HFF-Myc (cell line): ENCODE measurements at regions not wholly inside any gene's neighbourhood (a gene's known extent, or its start where the extent isn't known, plus 50 kb on each side); places are given as distances from the start of the nearest gene placed in this dataset.

ENCODE experiments used
- DNase-seq: peaks from one replicate; pipeline ENCODE4 v3.0.0-alpha.2; 2011; ENCODE audit warnings: low read depth; ENCODE audit errors: extremely low read depth
- H3K4me3 ChIP-seq: replicated peaks from 2 replicates; pipeline ENCODE4 v1.5.1; 2011; ENCODE audit warnings: low read depth, mild to moderate bottlenecking, control low read depth, low read length
- TF ChIP-seq, protein P1 (sequence below): IDR thresholded peaks from 2 replicates; pipeline ENCODE4 v1.5.1; 2012; ENCODE audit warnings: mild to moderate bottlenecking, low read depth, low read length, control low read depth; ENCODE audit errors: missing control alignments

DNA sequence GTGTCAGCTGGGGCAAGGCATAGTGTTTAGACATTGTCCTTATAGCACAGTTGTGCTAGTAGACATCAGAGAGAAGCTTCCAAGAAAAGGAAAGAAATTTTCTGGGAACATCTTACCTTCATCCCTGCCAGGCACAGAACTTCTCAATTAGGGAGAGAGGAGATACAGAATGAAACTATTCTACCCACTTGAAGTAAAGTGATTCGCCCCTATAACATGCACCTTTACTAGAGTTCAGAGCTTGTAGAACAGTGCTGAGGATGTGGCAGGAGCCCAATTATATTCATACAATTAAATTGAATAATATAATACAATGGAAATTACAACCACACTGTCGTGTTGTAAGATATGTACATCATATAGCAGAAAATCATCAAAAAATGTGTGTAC lies 1063.9 kb upstream of the CITED2 start:
- H3K4me3 ChIP-seq, result no peak overlapping the region
- DNase-seq, result no peak
- TF ChIP-seq, protein P1, sequence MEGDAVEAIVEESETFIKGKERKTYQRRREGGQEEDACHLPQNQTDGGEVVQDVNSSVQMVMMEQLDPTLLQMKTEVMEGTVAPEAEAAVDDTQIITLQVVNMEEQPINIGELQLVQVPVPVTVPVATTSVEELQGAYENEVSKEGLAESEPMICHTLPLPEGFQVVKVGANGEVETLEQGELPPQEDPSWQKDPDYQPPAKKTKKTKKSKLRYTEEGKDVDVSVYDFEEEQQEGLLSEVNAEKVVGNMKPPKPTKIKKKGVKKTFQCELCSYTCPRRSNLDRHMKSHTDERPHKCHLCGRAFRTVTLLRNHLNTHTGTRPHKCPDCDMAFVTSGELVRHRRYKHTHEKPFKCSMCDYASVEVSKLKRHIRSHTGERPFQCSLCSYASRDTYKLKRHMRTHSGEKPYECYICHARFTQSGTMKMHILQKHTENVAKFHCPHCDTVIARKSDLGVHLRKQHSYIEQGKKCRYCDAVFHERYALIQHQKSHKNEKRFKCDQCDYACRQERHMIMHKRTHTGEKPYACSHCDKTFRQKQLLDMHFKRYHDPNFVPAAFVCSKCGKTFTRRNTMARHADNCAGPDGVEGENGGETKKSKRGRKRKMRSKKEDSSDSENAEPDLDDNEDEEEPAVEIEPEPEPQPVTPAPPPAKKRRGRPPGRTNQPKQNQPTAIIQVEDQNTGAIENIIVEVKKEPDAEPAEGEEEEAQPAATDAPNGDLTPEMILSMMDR, result no peak

DNA sequence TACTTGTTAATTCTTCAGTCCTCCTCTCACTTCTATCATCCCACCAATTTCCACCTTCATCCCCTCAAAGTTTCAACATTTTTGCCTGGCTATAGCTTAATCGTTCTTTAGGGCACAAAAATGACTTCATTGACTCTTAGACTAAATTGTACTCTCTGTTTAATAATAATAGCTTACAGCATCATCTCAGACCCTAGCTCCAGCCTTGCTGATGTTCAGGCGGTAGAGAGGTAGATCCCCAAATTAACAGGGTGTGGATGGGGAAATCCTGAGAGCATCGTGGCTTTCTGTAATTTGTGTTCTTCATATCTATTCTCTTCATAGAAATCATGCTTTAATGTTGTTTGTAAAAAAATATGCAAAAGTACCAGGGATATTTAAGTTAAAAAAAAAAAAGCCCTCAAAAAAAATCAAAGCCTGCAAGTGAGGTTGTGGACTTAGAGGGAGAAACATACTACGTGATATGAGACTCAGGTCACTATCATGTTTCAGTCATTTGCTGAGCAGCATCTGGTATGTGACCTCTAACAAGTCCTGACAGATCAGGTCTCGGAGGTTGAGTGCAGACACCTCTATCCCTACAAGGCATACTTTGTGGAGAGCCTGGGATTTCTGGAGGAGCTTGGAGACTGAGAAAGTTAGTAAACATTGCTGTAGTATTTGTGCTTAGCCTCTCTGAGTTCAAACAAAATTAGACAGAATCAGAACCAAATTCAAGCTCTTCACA lies 1063.3 kb upstream of the CITED2 start:
- TF ChIP-seq, protein P1, result no peak
- H3K4me3 ChIP-seq, result no peak overlapping the region
- DNase-seq, result no peak

DNA sequence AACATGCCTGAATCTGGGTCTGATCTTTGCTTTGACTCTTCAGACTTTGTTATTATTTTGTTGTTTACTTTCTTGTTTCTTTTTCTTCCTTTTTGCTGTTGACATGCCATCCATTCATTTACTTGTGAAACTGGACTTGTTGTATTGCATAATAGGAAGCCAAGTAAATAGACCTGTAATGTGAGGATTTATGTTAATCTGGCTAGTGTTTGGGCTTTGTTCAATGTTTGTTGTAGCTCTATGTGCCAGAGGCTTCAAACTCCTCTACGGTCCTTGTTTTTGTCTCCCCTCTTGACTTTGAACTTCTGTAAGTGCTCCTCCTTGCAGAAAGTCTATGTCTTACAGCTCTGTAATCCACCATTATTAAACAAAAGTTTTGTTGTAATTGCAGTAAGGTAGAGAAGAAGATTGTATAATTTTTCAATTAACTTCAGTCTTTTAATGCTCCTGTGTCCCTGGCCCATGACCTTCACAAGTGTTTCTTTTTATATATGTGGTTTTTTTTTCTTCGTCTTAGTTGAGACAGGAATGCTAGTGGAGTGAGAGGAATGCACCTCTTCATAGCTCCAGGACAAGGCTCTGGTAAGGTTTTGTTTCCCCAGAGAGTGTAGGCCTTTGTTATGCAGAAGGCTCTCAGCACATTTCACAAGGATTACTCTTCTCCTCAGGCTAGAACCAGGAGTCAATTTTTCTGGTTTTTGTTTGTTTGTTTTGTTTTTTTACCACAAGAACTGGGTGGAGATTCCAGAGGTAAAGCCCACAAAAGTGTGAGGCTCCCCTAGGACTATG lies 1061.8 kb upstream of the CITED2 start:
- H3K4me3 ChIP-seq, result no peak overlapping the region
- no peak for DNase-seq
- TF ChIP-seq, protein P1, result no peak

DNA sequence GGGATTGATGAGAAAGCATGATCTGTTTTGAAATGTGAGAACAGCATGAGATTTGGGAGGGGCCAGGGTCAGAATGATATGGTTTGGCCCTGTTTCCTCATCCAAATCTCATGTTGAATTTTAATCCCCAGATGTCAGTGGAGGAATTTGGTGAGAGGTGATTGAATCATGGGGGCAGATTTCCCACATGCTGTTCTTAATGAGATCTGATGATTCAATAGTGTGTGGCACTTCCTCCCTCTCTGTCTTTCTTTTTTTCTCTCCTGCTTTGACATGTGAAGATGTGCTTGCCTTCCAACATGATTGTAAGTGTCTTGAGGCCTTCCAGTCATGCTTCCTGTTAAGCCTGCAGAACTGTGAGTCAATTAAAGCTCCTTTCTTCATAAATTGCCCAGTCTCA lies 1060.3 kb upstream of the CITED2 start:
- H3K4me3 ChIP-seq, result no peak overlapping the region
- TF ChIP-seq, protein P1, result no peak
- no peak for DNase-seq

DNA sequence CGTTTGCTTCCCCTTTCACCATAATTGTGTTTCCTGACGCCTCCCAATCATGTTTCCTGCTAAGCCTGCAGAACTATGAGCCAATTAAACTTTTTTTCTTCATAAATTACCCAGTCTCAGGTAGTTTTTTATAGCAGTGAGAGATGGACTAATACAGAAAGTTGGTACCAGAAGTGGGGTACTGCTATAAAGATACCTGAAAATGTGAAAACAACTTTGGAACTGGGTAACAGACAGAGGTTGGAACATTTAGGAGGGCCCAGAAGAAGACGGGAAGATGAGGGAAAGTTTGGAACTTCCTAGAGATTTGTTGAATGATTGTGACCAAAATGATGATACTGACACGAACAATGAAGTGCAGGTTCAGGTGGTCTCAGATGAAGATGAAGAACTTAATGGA lies 1058.6 kb upstream of the CITED2 start:
- H3K4me3 ChIP-seq, result no peak overlapping the region
- TF ChIP-seq, protein P1, result no peak
- DNase-seq, result no peak

DNA sequence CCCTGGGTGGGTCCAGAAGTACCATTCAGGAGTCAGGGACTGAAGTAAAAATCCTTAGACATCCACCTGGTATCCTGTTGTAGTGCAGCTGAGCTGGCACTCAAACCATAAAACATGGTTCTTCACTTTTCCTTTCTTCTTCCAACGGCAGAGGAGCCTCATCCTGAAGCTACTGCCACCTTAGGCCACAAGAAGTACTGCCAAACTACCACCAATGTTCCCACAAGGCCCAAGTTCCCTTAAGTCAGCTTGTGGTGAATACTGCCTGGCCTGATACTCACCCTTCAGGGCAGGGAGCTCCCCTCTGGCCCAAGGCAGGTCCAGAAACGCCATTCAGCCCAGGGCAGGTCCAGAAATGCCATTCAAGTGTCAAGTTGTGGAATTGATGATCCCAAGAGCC lies 1053.4 kb upstream of the CITED2 start:
- TF ChIP-seq, protein P1, result no peak
- no peak overlapping the region for H3K4me3 ChIP-seq
- no peak for DNase-seq
